ENCODE measurements at regions not wholly inside any gene's neighbourhood (a gene's known extent, or its start where the extent isn't known, plus 50 kb on each side); places are given as distances from the start of the nearest gene placed in this dataset.

GRCh38 chrX:10922835-10923234 is 188.3 kb upstream of the HCCS start:
- intact Hi-C loops (cut with micrococcal nuclease) (loop anchor here (2.0 kb wide), 2 partner anchors 22 to 418 kb away; no protein-coding TSS in a partner anchor), dilution Hi-C loops (cut with MboI; ENCODE audit: extremely low pct_ligation_motif_present, low sequenced_read_pairs) (no loop called here)
- Histone ChIP-seq H3K9ac (replicated peaks; ENCODE audit: extremely low read depth, insufficient read depth, low read length) (no peak overlapping the region), H3K4me3 (replicated peaks in 1 of 3; ENCODE audit: insufficient read depth in 1 of 3, low read depth in 1 of 3, low read length in 3 of 3) (no peak overlapping the region), H4K20me1 (replicated peaks; ENCODE audit: control insufficient read depth, extremely low read depth, insufficient read depth, low read length) (no peaks in the 10 kb centered on the region), H3K79me2 (ENCODE audit: control insufficient read depth, insufficient read depth, low read length) (no peaks in the 10 kb centered on the region), H3K27ac (ENCODE audit: insufficient read depth, low read depth, low read length) (peak overlapping the region; percentile 10), H3K4me2 (ENCODE audit: insufficient read depth, low read length) (no peak overlapping the region), H2AFZ (ENCODE audit: low read depth, low read length) (no peak overlapping the region), H3K9me3 (replicated peaks; ENCODE audit: control insufficient read depth, insufficient read depth, low read length) (no peaks in the 10 kb centered on the region), H3K27me3 (ENCODE audit: control insufficient read depth in 2 of 2, insufficient read depth in 2 of 2, low read length in 2 of 2) (no peaks in the 10 kb centered on the region), H3K36me3 (ENCODE audit: control insufficient read depth in 2 of 2, extremely low read depth in 1 of 2, insufficient read depth in 2 of 2, low read length in 2 of 2) (no peaks in the 10 kb centered on the region), H3K9me1 (replicated peaks; ENCODE audit: control insufficient read depth, extremely low read depth, insufficient read depth, low read length) (no peaks in the 10 kb centered on the region), H3K4me1 (ENCODE audit: control insufficient read depth, extremely low read depth, insufficient read depth, low read length) (peaks cover 17% of the 10 kb centered on the region)
- FAIRE-seq, result no peak
- no TSS peak for BruUV-seq (replicated peaks)
- DNase-seq (ENCODE audit: low read depth, low spot score), result no peak
- POLR2A ChIA-PET, result no interaction called here
- CTCF ChIA-PET, result no interaction called here
- TF ChIP-seq MYC (IDR thresholded peaks at IDR 0.05; ENCODE audit: low read depth, low read length), result no peak
- no peak for TF ChIP-seq EZH2 (IDR thresholded peaks at IDR 0.05; ENCODE audit: borderline replicate concordance, low read depth, low read length, severe bottlenecking)
- no peak for TF ChIP-seq FOS (IDR thresholded peaks at IDR 0.05; ENCODE audit: borderline replicate concordance, insufficient read depth, low read length)
- no peak for TF ChIP-seq GATA2 (IDR thresholded peaks at IDR 0.05; ENCODE audit: insufficient read depth, insufficient read length, low read depth, low read length)
- TF ChIP-seq JUN (IDR thresholded peaks at IDR 0.05; ENCODE audit: borderline replicate concordance, insufficient read depth, insufficient read length, low read depth), result no peak
- no peak for TF ChIP-seq POLR2A (IDR thresholded peaks at IDR 0.05; ENCODE audit: low read depth, low read length)
- no peak for TF ChIP-seq POLR2AphosphoS5 (IDR thresholded peaks at IDR 0.05; ENCODE audit: insufficient read depth, low read depth, low read length)
- TF ChIP-seq, protein P1, sequence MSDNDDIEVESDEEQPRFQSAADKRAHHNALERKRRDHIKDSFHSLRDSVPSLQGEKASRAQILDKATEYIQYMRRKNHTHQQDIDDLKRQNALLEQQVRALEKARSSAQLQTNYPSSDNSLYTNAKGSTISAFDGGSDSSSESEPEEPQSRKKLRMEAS (IDR thresholded peaks at IDR 0.05; ENCODE audit: insufficient read depth, insufficient read length), result no peak
- no peak for TF ChIP-seq CTCF (IDR thresholded peaks at IDR 0.05; ENCODE audit: extremely low read depth in 1 of 2, insufficient read depth in 1 of 2, low read depth in 1 of 2, low read length in 2 of 2)

All from endothelial cell of umbilical vein (primary cell).